PC-9 (cell line): ENCODE measurements at regions not wholly inside any gene's neighbourhood (a gene's known extent, or its start where the extent isn't known, plus 50 kb on each side); places are given as distances from the start of the nearest gene placed in this dataset.

Experiments
- BruUV-seq: library from RNA; stranded (reverse); fragments of 400-500 nt; replicated peaks from 2 replicates; lab custom pipeline; 2021; lab: Mats Ljungman, UMichigan
- CTCF ChIA-PET: fragments of 300-600 bp; sonication (Branson Sonifier 250); formaldehyde crosslinking; loops from one replicate; lab custom pipeline; 2022; ENCODE audit warnings: antibody characterized with exemption; lab: Charles Lee
- POLR2A ChIA-PET: fragments of 300-600 bp; sonication (Branson Sonifier 250); formaldehyde crosslinking; loops from one replicate; lab custom pipeline; 2022; ENCODE audit warnings: antibody characterized with exemption; ENCODE audit not compliant: unreplicated experiment; lab: Charles Lee
- DNase-seq, 2 experiments: peaks; one replicate each; pipeline versions ENCODE4 v3.0.0 to v3.0.0-alpha.2; 2015 to 2022; ENCODE audit warnings: mixed read lengths in 1 of 2
- H2AFZ ChIP-seq: fragments of 200-600 bp; sonication (generic); 2 replicates; pipeline ENCODE4 v1.8.1; 2017; ENCODE audit warnings: antibody characterized with exemption
- H3F3A ChIP-seq: fragments of 200-600 bp; sonication (generic); 2 replicates; pipeline ENCODE4 v1.8.1; 2017; ENCODE audit warnings: antibody characterized with exemption, mild to moderate bottlenecking, low read depth; ENCODE audit not compliant: insufficient read depth
- H3K27ac ChIP-seq: fragments of 200-600 bp; sonication (generic); 2 replicates; pipeline ENCODE4 v1.6.1; 2016; ENCODE audit warnings: mixed run types
- H3K27me3 ChIP-seq: fragments of 200-600 bp; sonication (generic); 2 replicates; pipeline ENCODE4 v1.6.1; 2016; ENCODE audit warnings: low read depth, mixed run types; ENCODE audit not compliant: insufficient read depth
- H3K36me3 ChIP-seq: fragments of 200-600 bp; sonication (generic); 2 replicates; pipeline ENCODE4 v1.6.1; 2016; ENCODE audit warnings: low read depth, mixed run types
- H3K4me1 ChIP-seq: fragments of 200-600 bp; sonication (generic); replicated peaks from 2 replicates; pipeline ENCODE4 v1.6.1; 2016; ENCODE audit warnings: mixed run types; ENCODE audit not compliant: insufficient read depth
- H3K4me2 ChIP-seq: fragments of 200-600 bp; sonication (generic); 2 replicates; pipeline ENCODE4 v1.6.1; 2017; ENCODE audit warnings: mixed run types
- H3K4me3 ChIP-seq: fragments of 200-600 bp; sonication (generic); 2 replicates; pipeline ENCODE4 v1.6.1; 2016; ENCODE audit warnings: mixed run types
- H3K79me2 ChIP-seq: fragments of 200-600 bp; sonication (generic); 2 replicates; pipeline ENCODE4 v1.6.1; 2017; ENCODE audit warnings: low read depth, mixed run types
- H3K9me2 ChIP-seq: fragments of 200-600 bp; sonication (generic); 2 replicates; pipeline ENCODE4 v1.8.1; 2017; ENCODE audit warnings: mild to moderate bottlenecking; ENCODE audit not compliant: insufficient read depth
- H3K9me3 ChIP-seq: fragments of 200-600 bp; sonication (generic); 2 replicates; pipeline ENCODE4 v1.8.1; 2016; ENCODE audit warnings: low read depth; ENCODE audit not compliant: insufficient read depth
- H4K20me1 ChIP-seq: fragments of 200-600 bp; sonication (generic); 2 replicates; pipeline ENCODE4 v1.8.1; 2017; ENCODE audit not compliant: insufficient read depth
- CTCF ChIP-seq: fragments of 200-600 bp; sonication (generic); conservative IDR thresholded peaks from 2 replicates; pipeline ENCODE4 v1.6.1; 2017; ENCODE audit warnings: mixed run types, antibody characterized with exemption, mild to moderate bottlenecking, moderate library complexity
- EZH2 ChIP-seq: fragments of 200-600 bp; sonication (generic); IDR thresholded peaks from 2 replicates; pipeline ENCODE4 v1.8.0; 2017; ENCODE audit warnings: antibody characterized with exemption, low read depth
- intact Hi-C: fragments of 100-400 bp; cut with micrococcal nuclease; formaldehyde crosslinking; loops from one replicate; pipeline ENCODE4 v1.10.0; 2022; ENCODE audit not compliant: unreplicated experiment

DNA sequence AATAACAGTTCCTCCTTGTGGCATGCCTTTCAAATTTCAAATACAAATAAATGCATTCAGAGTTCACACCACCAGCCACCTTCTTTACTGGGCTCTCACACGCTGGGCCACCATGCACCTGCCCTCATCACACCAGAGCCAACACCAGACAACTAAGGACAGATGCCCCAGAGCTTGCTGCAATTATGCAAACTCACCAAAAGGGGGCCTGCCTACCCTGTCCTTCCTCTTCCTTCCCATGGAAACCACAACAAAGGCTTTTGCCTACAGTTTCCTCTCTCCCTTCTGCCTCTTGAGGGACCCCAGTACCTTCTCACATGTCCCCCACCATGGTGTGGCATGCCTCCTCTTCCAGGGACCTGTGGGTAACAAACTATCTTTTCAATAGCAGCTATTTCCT lies 1333.9 kb upstream of the TENM3 start:
- no peak for DNase-seq
- Histone ChIP-seq H3K79me2 (no peaks in the 10 kb centered on the region), H3K36me3 (no peaks in the 10 kb centered on the region), H3K27ac (no peak overlapping the region), H4K20me1 (no peaks in the 10 kb centered on the region), H3K4me3 (no peak overlapping the region), H3K9me2 (no peaks in the 10 kb centered on the region), H3F3A (no peaks in the 10 kb centered on the region), H3K4me1 (no peaks in the 10 kb centered on the region), H2AFZ (no peak overlapping the region), H3K9me3 (no peaks in the 10 kb centered on the region), H3K27me3 (no peaks in the 10 kb centered on the region), H3K4me2 (no peak overlapping the region)
- TF ChIP-seq EZH2 (no peak), CTCF (no peak)
- ChIA-PET POLR2A (no interaction called here), CTCF (no interaction called here)
- intact Hi-C loops, result no loop called here
- BruUV-seq, result no TSS peak

- no peak overlapping the region for H2AFZ ChIP-seq
- no peaks in the 10 kb centered on the region for H3K79me2 ChIP-seq
- ChIA-PET POLR2A (no interaction called here), CTCF (no interaction called here)
- no peaks in the 10 kb centered on the region for H3K36me3 ChIP-seq
- H3K9me2 ChIP-seq, result no peaks in the 10 kb centered on the region
- H3K27ac ChIP-seq, result no peak overlapping the region
- no peaks in the 10 kb centered on the region for H3K27me3 ChIP-seq
- no peak overlapping the region for H3K4me3 ChIP-seq
- DNase-seq, result no peak
- H3F3A ChIP-seq, result no peaks in the 10 kb centered on the region
- intact Hi-C loops, result no loop called here
- TF ChIP-seq CTCF (no peak), EZH2 (no peak)
- H3K4me1 ChIP-seq, result no peaks in the 10 kb centered on the region
- H3K4me2 ChIP-seq, result no peak overlapping the region
- no peaks in the 10 kb centered on the region for H4K20me1 ChIP-seq
- H3K9me3 ChIP-seq, result no peaks in the 10 kb centered on the region
- no TSS peak for BruUV-seq
Measured at GRCh38 chr4:180913750-180914149, 1329.5 kb upstream of the TENM3 start.

- no peaks in the 10 kb centered on the region for H3K79me2 ChIP-seq
- ChIA-PET POLR2A (no interaction called here), CTCF (no interaction called here)
- H3K4me2 ChIP-seq, result no peak overlapping the region
- no peaks in the 10 kb centered on the region for H3K9me2 ChIP-seq
- no peak overlapping the region for H2AFZ ChIP-seq
- no peak overlapping the region for H3K27ac ChIP-seq
- no peaks in the 10 kb centered on the region for H3K4me1 ChIP-seq
- no peaks in the 10 kb centered on the region for H3K9me3 ChIP-seq
- H3K27me3 ChIP-seq, result no peaks in the 10 kb centered on the region
- intact Hi-C loops, result no loop called here
- no peak for DNase-seq
- no peaks in the 10 kb centered on the region for H3F3A ChIP-seq
- no peaks in the 10 kb centered on the region for H3K36me3 ChIP-seq
- no peak overlapping the region for H3K4me3 ChIP-seq
- no TSS peak for BruUV-seq
- no peak for TF ChIP-seq CTCF
- TF ChIP-seq EZH2, result no peak
- H4K20me1 ChIP-seq, result no peaks in the 10 kb centered on the region
Measured at GRCh38 chr4:180923486-180923885, 1319.7 kb upstream of the TENM3 start.
